SK-N-SH (cell line): ENCODE measurements at regions not wholly inside any gene's neighbourhood (a gene's known extent, or its start where the extent isn't known, plus 50 kb on each side); places are given as distances from the start of the nearest gene placed in this dataset.

Source experiments
- CTCF ChIA-PET: fragments of 300-600, 350-600 bp; formaldehyde crosslinking; extraction: SDS; loops from one replicate; lab custom pipeline; 2021; lab: Yijun Ruan, JAX
- POLR2A ChIA-PET: fragments of 350-600 bp; sonication (Branson Sonifier 250); formaldehyde crosslinking; extraction: SDS; loops from one replicate; lab custom pipeline; 2020; ENCODE audit warnings: antibody characterized with exemption, inconsistent platforms; lab: Yijun Ruan, JAX
- DNase-seq: peaks from one replicate; pipeline ENCODE4 v3.0.0; 2012
- H2AFZ ChIP-seq: fragments of 200-600 bp; sonication (generic); 2 replicates; pipeline ENCODE4 v1.8.1; 2016; ENCODE audit warnings: antibody characterized with exemption, mild to moderate bottlenecking, low read depth
- H3F3A ChIP-seq: fragments of 200-600 bp; sonication (generic); replicated peaks from 2 replicates; pipeline ENCODE3; 2016; ENCODE audit warnings: antibody characterized with exemption, mild to moderate bottlenecking; ENCODE audit not compliant: insufficient read depth
- H3K27ac ChIP-seq, 2 experiments: fragments of 200-500 bp in 1 of 2; fragments of 200-600 bp in 1 of 2; sonication (Bioruptor generic) in 1 of 2; sonication (generic), shearing (Covaris generic) in 1 of 2; 2 replicates each; pipeline versions ENCODE4 v1.5.1 to v1.6.1; 2014 to 2016; ENCODE audit warnings: low read depth in 2 of 2, inconsistent platforms in 1 of 2, low read length in 1 of 2, mild to moderate bottlenecking in 1 of 2, mixed read lengths in 1 of 2
- H3K27me3 ChIP-seq: fragments of 200-600 bp; sonication (generic), shearing (Covaris generic); 2 replicates; pipeline ENCODE4 v1.6.1; 2016; ENCODE audit warnings: mixed run types; ENCODE audit not compliant: insufficient read depth
- H3K36me3 ChIP-seq, 2 experiments: fragments of 200-500 bp in 1 of 2; fragments of 200-600 bp in 1 of 2; sonication (Bioruptor generic) in 1 of 2; sonication (generic) in 1 of 2; replicated peaks in 1 of 2; 2 replicates each; pipeline versions ENCODE3 to v1.5.1; 2014 to 2016; ENCODE audit warnings: low read length in 1 of 2, mild to moderate bottlenecking in 1 of 2; ENCODE audit not compliant: insufficient read depth in 2 of 2, control insufficient read depth in 1 of 2
- H3K4me1 ChIP-seq, 2 experiments: fragments of 200-500 bp in 1 of 2; fragments of 200-600 bp in 1 of 2; sonication (Bioruptor generic) in 1 of 2; sonication (generic), shearing (Covaris generic) in 1 of 2; 2 replicates each; pipeline versions ENCODE4 v1.5.1 to v1.6.1; 2014 to 2016; ENCODE audit warnings: low read depth in 1 of 2, low read length in 1 of 2, mixed run types in 1 of 2; ENCODE audit not compliant: insufficient read depth in 2 of 2, control insufficient read depth in 1 of 2
- H3K4me2 ChIP-seq: fragments of 200-600 bp; sonication (generic), shearing (Covaris generic); 2 replicates; pipeline ENCODE4 v1.6.1; 2017; ENCODE audit warnings: mixed run types
- H3K4me3 ChIP-seq, 2 experiments: fragments of 200-500 bp in 1 of 2; fragments of 200-600 bp in 1 of 2; sonication (Bioruptor generic) in 1 of 2; sonication (generic), shearing (Covaris generic) in 1 of 2; 2 replicates each; pipeline versions ENCODE4 v1.5.1 to v1.8.1; 2014 to 2016; ENCODE audit warnings: low read depth in 2 of 2, inconsistent platforms in 1 of 2, low read length in 1 of 2, mild to moderate bottlenecking in 1 of 2, mixed read lengths in 1 of 2, moderate library complexity in 1 of 2
- H3K79me2 ChIP-seq: fragments of 200-600 bp; sonication (generic); 2 replicates; pipeline ENCODE4 v1.8.1; 2017; ENCODE audit warnings: mild to moderate bottlenecking; ENCODE audit not compliant: insufficient read depth
- H3K9ac ChIP-seq: fragments of 200-600 bp; sonication (generic); 2 replicates; pipeline ENCODE4 v1.6.1; 2017; ENCODE audit warnings: mixed run types
- H3K9me2 ChIP-seq: fragments of 200-600 bp; sonication (generic); 2 replicates; pipeline ENCODE4 v1.6.1; 2017; ENCODE audit warnings: mixed run types
- H3K9me3 ChIP-seq: fragments of 200-600 bp; sonication (generic); 2 replicates; pipeline ENCODE4 v1.6.1; 2017; ENCODE audit warnings: mixed run types, mild to moderate bottlenecking, moderate library complexity
- H4K20me1 ChIP-seq: fragments of 200-600 bp; sonication (generic); 2 replicates; pipeline ENCODE4 v1.6.1; 2017; ENCODE audit warnings: mild to moderate bottlenecking, mixed run types; ENCODE audit not compliant: insufficient read depth
- ELF1 ChIP-seq: IDR thresholded peaks from 2 replicates; pipeline ENCODE4 v1.4.0; 2012
- EZH2phosphoT487 ChIP-seq: fragments of 200-600 bp; sonication (generic); IDR thresholded peaks from 2 replicates; pipeline ENCODE4 v1.6.1; 2017; ENCODE audit warnings: low read depth, mixed run types, mild to moderate bottlenecking, antibody characterized with exemption, moderate library complexity, borderline replicate concordance
- FOSL2 ChIP-seq: IDR thresholded peaks from 2 replicates; pipeline ENCODE4 v1.4.0; 2012; ENCODE audit warnings: low read depth, mild to moderate bottlenecking, moderate library complexity, borderline replicate concordance
- GABPA ChIP-seq: IDR thresholded peaks from 2 replicates; pipeline ENCODE4 v1.4.0; 2012; ENCODE audit warnings: low read depth, mild to moderate bottlenecking
- GATA2 ChIP-seq: sonication (generic); formaldehyde crosslinking; IDR thresholded peaks from 2 replicates; pipeline ENCODE4 v1.5.0; 2020; ENCODE audit warnings: mild to moderate bottlenecking, missing genetic modification reagents
- NRF1 ChIP-seq: IDR thresholded peaks from 2 replicates; pipeline ENCODE4 v1.6.1; 2012; ENCODE audit warnings: low read depth, mild to moderate bottlenecking, low read length
- PBX3 ChIP-seq: IDR thresholded peaks from 2 replicates; pipeline ENCODE4; 2012
- RAD21 ChIP-seq: IDR thresholded peaks from 2 replicates; pipeline ENCODE4 v1.6.1; 2012; ENCODE audit warnings: mild to moderate bottlenecking, low read length
- RFX5 ChIP-seq: IDR thresholded peaks from 2 replicates; pipeline ENCODE4 v1.6.1; 2012; ENCODE audit warnings: mild to moderate bottlenecking, improper control_type of control experiment, low read length
- SMC3 ChIP-seq: IDR thresholded peaks from 2 replicates; pipeline ENCODE4 v1.6.1; 2012; ENCODE audit warnings: low read depth, low read length, improper control_type of control experiment
- USF2 ChIP-seq: fragments of 150-350 bp; IDR thresholded peaks from 2 replicates; pipeline ENCODE4 v1.6.1; 2017; ENCODE audit warnings: antibody characterized with exemption, low read length, low read depth, borderline replicate concordance
- YY1 ChIP-seq: IDR thresholded peaks from 2 replicates; pipeline ENCODE4 v1.4.0; 2012; ENCODE audit warnings: low read depth, mild to moderate bottlenecking
- WGBS: methylation state at CpG from one replicate; pipeline ENCODE4 v1.1.6; 2017; ENCODE audit warnings: low lambda C conversion rate; 5-methylcytosine and 5-hydroxymethylcytosine counted together
- TF ChIP-seq, protein P1 (sequence below): IDR thresholded peaks from 2 replicates; pipeline ENCODE4 v1.4.0; 2012; ENCODE audit warnings: low read depth

DNA sequence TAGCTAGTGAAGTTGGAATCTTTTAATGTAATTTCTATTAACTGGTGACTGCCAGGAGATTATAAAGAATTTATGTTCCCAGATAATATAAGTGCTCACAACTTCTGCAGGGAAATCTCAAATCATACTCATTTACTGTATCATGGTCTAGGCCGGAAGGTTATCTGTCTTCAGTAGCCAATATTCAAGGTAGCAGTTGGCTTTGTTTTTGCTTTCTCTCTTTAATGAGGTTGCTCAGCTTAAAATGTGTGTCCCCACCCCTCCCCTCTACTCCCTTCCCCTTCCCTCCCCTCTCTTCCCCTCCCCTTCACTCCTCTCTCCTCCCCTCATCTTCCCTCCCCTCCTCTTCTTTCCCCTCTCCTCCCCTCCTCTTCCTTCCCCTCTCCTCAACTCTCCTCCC, 117.6 kb downstream of the HPGD start:
- Histone ChIP-seq H3K27me3 (no peaks in the 10 kb centered on the region), H3K4me2 (no peak overlapping the region), H3K9ac (no peak overlapping the region), H3K4me1 (no peaks in the 10 kb centered on the region), H3K36me3 (no peaks in the 10 kb centered on the region)
- WGBS = 94% methylated on average over 1 of the region's 1 CpG
- no peak for DNase-seq
- TF ChIP-seq USF2 (no peak), ELF1 (no peak), RFX5 (no peak), PBX3 (no peak), GATA2 (CRISPR knock-in tag) (no peak), YY1 (no peak), RAD21 (no peak), EZH2phosphoT487 (no peak), NRF1 (no peak)
- TF ChIP-seq, protein P1, sequence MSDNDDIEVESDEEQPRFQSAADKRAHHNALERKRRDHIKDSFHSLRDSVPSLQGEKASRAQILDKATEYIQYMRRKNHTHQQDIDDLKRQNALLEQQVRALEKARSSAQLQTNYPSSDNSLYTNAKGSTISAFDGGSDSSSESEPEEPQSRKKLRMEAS = no peak
- TF ChIP-seq, all 33 proteins: peak for 0
- POLR2A ChIA-PET = no interaction called here
- Histone ChIP-seq H3F3A (no peaks in the 10 kb centered on the region), H2AFZ (no peak overlapping the region), H3K79me2 (no peaks in the 10 kb centered on the region), H3K9me2 (no peaks in the 10 kb centered on the region), H3K4me3 (no peak overlapping the region), H3K27ac (no peak overlapping the region), H4K20me1 (no peaks in the 10 kb centered on the region), H3K9me3 (no peaks in the 10 kb centered on the region)
- CTCF ChIA-PET = no interaction called here

DNA sequence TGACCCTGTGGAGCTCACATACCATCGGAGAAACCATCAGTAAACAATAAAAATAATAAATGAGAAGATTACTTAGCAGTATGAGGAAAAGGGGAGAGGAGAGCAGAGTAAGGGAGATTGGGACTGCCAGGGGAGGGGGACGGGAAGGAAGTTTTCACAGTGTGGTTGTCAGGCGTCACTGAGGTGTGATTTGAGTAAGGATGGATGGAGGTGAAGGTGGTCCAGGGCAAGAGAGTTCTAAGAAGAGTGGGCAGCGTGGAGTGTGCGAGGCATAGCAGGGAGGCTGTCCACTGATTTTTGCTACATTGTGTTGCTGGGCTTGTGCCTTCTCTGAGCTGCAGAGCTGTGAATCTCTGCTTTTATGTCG, 119.1 kb downstream of the HPGD start:
- POLR2A ChIA-PET = no interaction called here

More for the DNA sequence above, 119.1 kb downstream of the HPGD start:
- Histone ChIP-seq H3K27me3 (no peaks in the 10 kb centered on the region), H3K9ac (no peak overlapping the region), H4K20me1 (no peaks in the 10 kb centered on the region), H3K4me3 (no peak overlapping the region), H3K4me2 (no peak overlapping the region), H3K36me3 (no peaks in the 10 kb centered on the region), H3K9me3 (no peaks in the 10 kb centered on the region), H3K79me2 (no peaks in the 10 kb centered on the region), H3K4me1 (no peaks in the 10 kb centered on the region), H2AFZ (no peak overlapping the region), H3K9me2 (no peaks in the 10 kb centered on the region), H3K27ac (no peak overlapping the region), H3F3A (no peaks in the 10 kb centered on the region)
- 20% methylated on average over 5 of the region's 6 CpGs for WGBS
- no peak for DNase-seq
- no peak for TF ChIP-seq NRF1
- TF ChIP-seq USF2 = no peak
- no peak for TF ChIP-seq FOSL2
- no peak for TF ChIP-seq EZH2phosphoT487
- no peak for TF ChIP-seq GATA2 (CRISPR knock-in tag)
- no peak for TF ChIP-seq SMC3
- TF ChIP-seq GABPA = no peak
- CTCF ChIA-PET = no interaction called here
